HEK293 (cell line): ENCODE measurements at regions not wholly inside any gene's neighbourhood (a gene's known extent, or its start where the extent isn't known, plus 50 kb on each side); places are given as distances from the start of the nearest gene placed in this dataset.

Experiments used
- CTCF ChIA-PET: fragments of 350-600 bp; formaldehyde crosslinking; extraction: SDS; loops from one replicate; lab custom pipeline; 2021; ENCODE audit warnings: antibody characterized with exemption; lab: Yijun Ruan, JAX
- POLR2A ChIA-PET: fragments of 300-600 bp; formaldehyde crosslinking; extraction: SDS; loops from one replicate; lab custom pipeline; 2020; ENCODE audit warnings: antibody characterized with exemption, inconsistent platforms; lab: Yijun Ruan, JAX
- H3K27ac ChIP-seq: fragments of 200-500 bp; sonication (Bioruptor generic); 2 replicates; pipeline ENCODE4 v1.5.1; 2014; ENCODE audit warnings: low read depth, low read length, control low read depth, inconsistent platforms; ENCODE audit errors: extremely low read depth
- H3K36me3 ChIP-seq, 2 experiments: fragments of 200-500 bp in 1 of 2; sonication (Bioruptor generic) in 1 of 2; 1 replicate in 1 of 2; 2 replicates in 1 of 2; pipeline ENCODE4 v1.5.1; 2014 to 2017; ENCODE audit warnings: inconsistent platforms in 2 of 2, low read length in 2 of 2; ENCODE audit not compliant: control insufficient read depth in 2 of 2, insufficient read depth in 1 of 2
- H3K4me1 ChIP-seq: fragments of 200-500 bp; sonication (Bioruptor generic); 2 replicates; pipeline ENCODE4 v1.5.1; 2014; ENCODE audit warnings: mild to moderate bottlenecking, low read length, inconsistent platforms; ENCODE audit not compliant: control insufficient read depth, insufficient read depth
- H3K4me3 ChIP-seq: 2 replicates; pipeline ENCODE4 v1.5.1; 2011; ENCODE audit warnings: low read depth, mild to moderate bottlenecking, control low read depth, low read length, moderate library complexity
- H3K9me3 ChIP-seq: fragments of 200-500 bp; sonication (Bioruptor generic); 2 replicates; pipeline ENCODE4 v1.5.1; 2014; ENCODE audit warnings: low read depth, low read length, inconsistent platforms; ENCODE audit not compliant: control insufficient read depth, insufficient read depth
- AEBP2 ChIP-seq: fragments of 450-650 bp; formaldehyde crosslinking; IDR thresholded peaks from 2 replicates; pipeline ENCODE4 v1.5.1; 2016; ENCODE audit warnings: missing biosample characterization, missing genetic modification characterization, borderline replicate concordance
- CTCF ChIP-seq: fragments of 450-650 bp; formaldehyde crosslinking; IDR thresholded peaks from 2 replicates; pipeline ENCODE4 v1.5.1; 2016; ENCODE audit warnings: missing biosample characterization, missing genetic modification characterization
- ELK4 ChIP-seq: IDR thresholded peaks from 2 replicates; pipeline ENCODE4 v1.6.1; 2011; ENCODE audit warnings: mild to moderate bottlenecking, low read depth, low read length, borderline replicate concordance
- IKZF3 ChIP-seq: fragments of 450-650 bp; IDR thresholded peaks from 2 replicates; pipeline ENCODE4 v1.5.0; 2018; ENCODE audit warnings: missing biosample characterization, mild to moderate bottlenecking, missing genetic modification characterization, moderate library complexity
- PRDM2 ChIP-seq: fragments of 450-650 bp; formaldehyde crosslinking; IDR thresholded peaks from 2 replicates; pipeline ENCODE4 v1.5.1; 2016; ENCODE audit warnings: missing biosample characterization, missing genetic modification characterization, borderline replicate concordance
- PRDM4 ChIP-seq: fragments of 450-650 bp; formaldehyde crosslinking; IDR thresholded peaks from 2 replicates; pipeline ENCODE4 v1.5.1; 2017; ENCODE audit warnings: missing biosample characterization, missing genetic modification characterization
- REPIN1 ChIP-seq: fragments of 450-650 bp; formaldehyde crosslinking; IDR thresholded peaks from 2 replicates; pipeline ENCODE4 v1.5.1; 2017; ENCODE audit warnings: missing biosample characterization, missing genetic modification characterization, low read depth
- SP3 ChIP-seq: fragments of 450-650 bp; formaldehyde crosslinking; IDR thresholded peaks from 2 replicates; pipeline ENCODE4 v1.5.1; 2016; ENCODE audit warnings: missing biosample characterization, missing genetic modification characterization
- WT1 ChIP-seq: fragments of 450-650 bp; formaldehyde crosslinking; IDR thresholded peaks from 2 replicates; pipeline ENCODE4 v1.5.1; 2016; ENCODE audit warnings: missing biosample characterization, missing genetic modification characterization
- YY1 ChIP-seq: fragments of 450-650 bp; formaldehyde crosslinking; IDR thresholded peaks from 2 replicates; pipeline ENCODE4 v1.5.1; 2018; ENCODE audit warnings: missing biosample characterization, missing genetic modification characterization
- ZBTB10 ChIP-seq: fragments of 450-650 bp; formaldehyde crosslinking; IDR thresholded peaks from 2 replicates; pipeline ENCODE4 v1.5.1; 2016; ENCODE audit warnings: missing biosample characterization, missing genetic modification characterization
- ZNF521 ChIP-seq: fragments of 450-650 bp; formaldehyde crosslinking; IDR thresholded peaks from 2 replicates; pipeline ENCODE4 v1.5.1; 2017; ENCODE audit warnings: missing biosample characterization, mild to moderate bottlenecking, missing genetic modification characterization
- ZNF548 ChIP-seq: fragments of 450-650 bp; formaldehyde crosslinking; IDR thresholded peaks from 2 replicates; pipeline ENCODE4 v1.5.1; 2016; ENCODE audit warnings: missing biosample characterization, missing genetic modification characterization
- ZNF549 ChIP-seq: fragments of 450-650 bp; IDR thresholded peaks from 2 replicates; pipeline ENCODE4 v1.5.1; 2018; ENCODE audit warnings: missing biosample characterization, missing genetic modification characterization, mild to moderate bottlenecking, inconsistent platforms, moderate library complexity
- ZNF571 ChIP-seq: fragments of 450-650 bp; formaldehyde crosslinking; IDR thresholded peaks from 2 replicates; pipeline ENCODE4 v1.5.0; 2017; ENCODE audit warnings: missing biosample characterization, missing genetic modification characterization
- ZNF624 ChIP-seq: fragments of 450-650 bp; formaldehyde crosslinking; IDR thresholded peaks from 2 replicates; pipeline ENCODE4 v1.5.1; 2017; ENCODE audit warnings: missing biosample characterization, missing genetic modification characterization

GRCh38 chr3:82521657-82522056, 760.2 kb upstream of the GBE1 start:
- TF ChIP-seq ZBTB10, result no peak
- TF ChIP-seq ELK4, result no peak
- POLR2A ChIA-PET, result no interaction called here
- Histone ChIP-seq H3K27ac (no peak overlapping the region), H3K9me3 (no peaks in the 10 kb centered on the region), H3K36me3 (no peaks in the 10 kb centered on the region), H3K4me3 (no peak overlapping the region), H3K4me1 (no peaks in the 10 kb centered on the region)
- CTCF ChIA-PET, result no interaction called here

- Histone ChIP-seq H3K4me3 (no peak overlapping the region), H3K4me1 (no peaks in the 10 kb centered on the region), H3K27ac (no peak overlapping the region), H3K36me3 (no peaks in the 10 kb centered on the region), H3K9me3 (no peaks in the 10 kb centered on the region)
- ChIA-PET POLR2A (no interaction called here), CTCF (no interaction called here)
- TF ChIP-seq CTCF (tag by site-specific recombination), result no peak
- no peak for TF ChIP-seq ZNF548 (tag by site-specific recombination)
- TF ChIP-seq PRDM2, result no peak
- TF ChIP-seq ZNF571 (tag by site-specific recombination), result no peak
- TF ChIP-seq REPIN1, result no peak
- TF ChIP-seq IKZF3 (tag by site-specific recombination), result no peak
- no peak for TF ChIP-seq YY1 (tag by site-specific recombination)
- no peak for TF ChIP-seq ZBTB10
- no peak for TF ChIP-seq AEBP2 (tag by site-specific recombination)
- TF ChIP-seq ZNF624 (tag by site-specific recombination), result no peak
- no peak for TF ChIP-seq ZNF549
- no peak for TF ChIP-seq PRDM4 (tag by site-specific recombination)
- TF ChIP-seq ZNF521 (tag by site-specific recombination), result no peak
- TF ChIP-seq SP3 (tag by site-specific recombination), result no peak
- TF ChIP-seq WT1 (tag by site-specific recombination), result no peak
Measured at GRCh38 chr3:82520846-82521245, 759.4 kb upstream of the GBE1 start.
